ENCODE measurements at regions not wholly inside any gene's neighbourhood (a gene's known extent, or its start where the extent isn't known, plus 50 kb on each side); places are given as distances from the start of the nearest gene placed in this dataset.

DNA sequence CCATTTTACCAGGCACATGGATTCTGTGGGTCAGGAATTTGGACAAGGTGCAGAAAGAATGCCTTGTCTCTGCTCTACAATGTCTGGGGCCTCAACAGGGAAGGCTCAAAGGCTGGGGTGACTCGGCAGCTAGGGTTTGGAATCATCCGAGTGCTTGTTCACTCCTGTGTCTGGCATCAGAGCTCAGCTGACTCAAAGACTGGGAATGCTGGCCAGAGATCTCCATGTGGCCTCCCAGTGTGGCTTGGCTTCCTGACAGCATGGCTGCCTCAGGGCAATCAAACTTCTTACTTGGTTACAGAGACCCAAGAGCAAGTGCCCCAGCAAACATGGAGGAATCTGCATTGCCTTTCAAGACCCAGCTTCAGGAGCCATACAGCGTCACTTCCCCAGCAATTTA is 110.5 kb downstream of the TOMM20 start:
- no peak overlapping the region for H3K27ac ChIP-seq (ENCODE audit: insufficient read depth in 1 of 2, low read depth in 1 of 2, low read length in 2 of 2, poor library complexity in 1 of 2, severe bottlenecking in 2 of 2)
- 100% methylated on average over 3 of the region's 3 CpGs for WGBS (ENCODE audit: insufficient coverage)
- POLR2A ChIA-PET = no interaction called here

DNA sequence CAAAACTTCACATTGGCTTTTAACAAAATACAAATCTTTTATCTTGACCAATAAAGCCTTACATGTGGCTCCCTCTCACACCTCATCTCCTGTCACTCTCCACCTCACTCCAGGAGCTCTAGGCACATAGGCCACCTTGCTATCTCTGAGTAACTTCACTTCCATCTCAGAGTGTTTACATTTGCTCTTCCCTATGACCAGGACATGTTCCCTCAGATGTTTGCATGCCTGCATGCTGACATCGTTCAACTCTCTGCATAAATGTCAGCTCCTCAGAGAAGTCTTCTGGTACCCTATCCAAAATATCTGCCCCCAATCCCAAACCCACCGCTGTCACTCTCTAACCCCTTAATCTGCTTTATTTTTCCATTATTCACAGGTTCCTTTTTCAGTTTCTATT is 110.9 kb downstream of the TOMM20 start:
- WGBS (ENCODE audit: insufficient coverage) = 100% methylated on average over 2 of the region's 2 CpGs
- POLR2A ChIA-PET = no interaction called here
- H3K4me1 ChIP-seq (ENCODE audit: control extremely low read depth in 1 of 4, control insufficient read depth in 4 of 4, insufficient read depth in 4 of 4, low read length in 3 of 4) = peaks cover 6 to 45% (median 33%) of the 10 kb centered on the region in 4 experiments
- H3K9me3 ChIP-seq (ENCODE audit: control extremely low read depth in 1 of 5, control insufficient read depth in 4 of 5, insufficient read depth in 2 of 5, low read depth in 1 of 5, low read length in 4 of 5) = no peaks in the 10 kb centered on the region
- H3K4me3 ChIP-seq (ENCODE audit: control insufficient read depth in 1 of 7, extremely low read depth in 1 of 7, insufficient read depth in 4 of 7, low read depth in 2 of 7, low read length in 6 of 7) = no peak overlapping the region
- no peak for DNase-seq
- CTCF ChIA-PET = interaction anchor here (1.2 to 2.5 kb wide), 3 partner anchors 13 to 66 kb away, joined by 3 to 7 read pairs (median 4); no protein-coding TSS in a partner anchor
- H3K27ac ChIP-seq (ENCODE audit: insufficient read depth in 1 of 2, low read depth in 1 of 2, low read length in 2 of 2, poor library complexity in 1 of 2, severe bottlenecking in 2 of 2) = no peak overlapping the region
- peaks cover 0 to 2% (median 0%) of the 10 kb centered on the region in 4 experiments for H3K36me3 ChIP-seq (ENCODE audit: control insufficient read depth in 4 of 4, insufficient read depth in 4 of 4, low read length in 3 of 4)
- H3K27me3 ChIP-seq (replicated peaks in 2 of 5; ENCODE audit: control insufficient read depth in 4 of 5, insufficient read depth in 5 of 5, low read length in 4 of 5) = no peaks in the 10 kb centered on the region

More for the DNA sequence above, 110.5 kb downstream of the TOMM20 start:
- DNase-seq = no peak
- CTCF ChIA-PET = interaction anchor here (1.2 to 2.5 kb wide), 4 partner anchors 9 to 65 kb away, joined by 3 to 7 read pairs (median 4); no protein-coding TSS in a partner anchor
- no peaks in the 10 kb centered on the region for H3K27me3 ChIP-seq (replicated peaks in 2 of 5; ENCODE audit: control insufficient read depth in 4 of 5, insufficient read depth in 5 of 5, low read length in 4 of 5)
- no peak overlapping the region for H3K4me3 ChIP-seq (ENCODE audit: control insufficient read depth in 1 of 7, extremely low read depth in 1 of 7, insufficient read depth in 4 of 7, low read depth in 2 of 7, low read length in 6 of 7)
- peaks cover 0 to 2% (median 0%) of the 10 kb centered on the region in 4 experiments for H3K36me3 ChIP-seq (ENCODE audit: control insufficient read depth in 4 of 4, insufficient read depth in 4 of 4, low read length in 3 of 4)
- H3K9me3 ChIP-seq (ENCODE audit: control extremely low read depth in 1 of 5, control insufficient read depth in 4 of 5, insufficient read depth in 2 of 5, low read depth in 1 of 5, low read length in 4 of 5) = no peaks in the 10 kb centered on the region
- peaks cover 6 to 45% (median 32%) of the 10 kb centered on the region in 4 experiments for H3K4me1 ChIP-seq (ENCODE audit: control extremely low read depth in 1 of 4, control insufficient read depth in 4 of 4, insufficient read depth in 4 of 4, low read length in 3 of 4)

DNA sequence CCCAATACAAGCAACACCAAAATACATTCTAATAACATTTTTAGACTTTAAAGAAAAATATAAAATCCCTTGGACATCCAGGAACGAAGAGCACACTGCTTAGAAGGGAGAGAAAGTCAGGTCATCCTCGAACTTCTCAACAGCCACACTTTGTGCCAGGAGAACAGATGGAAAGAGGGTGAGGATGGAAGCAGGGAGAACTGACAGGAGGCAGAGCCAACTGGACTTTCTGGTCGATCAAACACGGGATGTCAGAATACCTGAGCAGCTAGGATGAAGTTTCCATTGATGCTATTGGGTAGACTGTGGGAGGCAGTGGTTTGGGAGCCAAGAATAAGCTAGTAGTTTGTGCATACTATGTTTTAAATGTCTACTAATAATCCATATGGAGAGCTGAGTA is 111.4 kb downstream of the TOMM20 start:
- Histone ChIP-seq H3K4me1 (ENCODE audit: control extremely low read depth in 1 of 4, control insufficient read depth in 4 of 4, insufficient read depth in 4 of 4, low read length in 3 of 4) (peaks cover 4 to 45% (median 33%) of the 10 kb centered on the region in 4 experiments), H3K9me3 (ENCODE audit: control extremely low read depth in 1 of 5, control insufficient read depth in 4 of 5, insufficient read depth in 2 of 5, low read depth in 1 of 5, low read length in 4 of 5) (no peaks in the 10 kb centered on the region), H3K4me3 (ENCODE audit: control insufficient read depth in 1 of 7, extremely low read depth in 1 of 7, insufficient read depth in 4 of 7, low read depth in 2 of 7, low read length in 6 of 7) (no peak overlapping the region), H3K36me3 (ENCODE audit: control insufficient read depth in 4 of 4, insufficient read depth in 4 of 4, low read length in 3 of 4) (peaks cover 0 to 2% (median 0%) of the 10 kb centered on the region in 4 experiments), H3K27me3 (replicated peaks in 2 of 5; ENCODE audit: control insufficient read depth in 4 of 5, insufficient read depth in 5 of 5, low read length in 4 of 5) (no peaks in the 10 kb centered on the region), H3K27ac (ENCODE audit: insufficient read depth in 1 of 2, low read depth in 1 of 2, low read length in 2 of 2, poor library complexity in 1 of 2, severe bottlenecking in 2 of 2) (no peak overlapping the region)
- POLR2A ChIA-PET = no interaction called here
- WGBS (ENCODE audit: insufficient coverage) = 100% methylated on average over 3 of the region's 4 CpGs
- no peak for DNase-seq
- CTCF ChIA-PET = interaction anchor here (0.9 to 2.5 kb wide), 5 partner anchors 13 to 406 kb away, joined by 3 to 7 read pairs (median 3); no protein-coding TSS in a partner anchor

DNA sequence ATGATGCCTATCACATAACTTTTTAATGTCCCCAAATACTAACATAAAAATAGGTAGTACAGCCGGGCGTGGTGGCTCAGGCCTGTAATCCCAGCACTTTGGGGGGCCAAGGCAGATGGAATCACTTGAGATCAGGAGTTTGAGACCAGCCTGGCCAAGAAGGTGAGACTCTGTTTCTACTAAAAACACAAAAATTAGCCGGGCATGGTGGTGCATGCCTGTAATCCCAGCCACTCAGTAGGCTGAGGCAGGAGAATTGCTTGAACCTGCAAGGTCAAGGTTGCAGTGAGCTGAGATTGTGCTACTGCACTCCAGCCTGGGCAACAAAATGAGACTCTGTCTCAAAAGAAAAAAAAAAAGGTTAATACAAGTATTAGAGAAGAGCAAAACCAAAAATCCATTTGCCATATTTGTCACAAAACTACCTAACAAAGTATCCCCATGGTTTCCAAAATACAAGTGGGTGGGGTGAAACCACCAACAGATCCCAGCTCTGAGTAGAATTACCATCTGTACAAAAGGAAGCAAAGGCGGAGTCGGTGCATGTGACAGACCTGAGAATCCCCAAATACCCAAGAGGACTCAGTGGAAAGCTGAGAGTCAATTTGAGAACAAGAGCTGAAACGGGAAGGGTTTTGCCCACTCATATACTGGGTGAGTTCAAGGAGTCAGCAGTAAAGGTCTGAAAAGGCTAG is 113.2 kb downstream of the TOMM20 start:
- WGBS (ENCODE audit: insufficient coverage) = 97% methylated on average over 5 of the region's 6 CpGs
- Histone ChIP-seq H3K27ac (ENCODE audit: insufficient read depth in 1 of 2, low read depth in 1 of 2, low read length in 2 of 2, poor library complexity in 1 of 2, severe bottlenecking in 2 of 2) (no peak overlapping the region), H3K4me3 (ENCODE audit: control insufficient read depth in 1 of 7, extremely low read depth in 1 of 7, insufficient read depth in 4 of 7, low read depth in 2 of 7, low read length in 6 of 7) (no peak overlapping the region), H3K36me3 (ENCODE audit: control insufficient read depth in 4 of 4, insufficient read depth in 4 of 4, low read length in 3 of 4) (peaks cover 0 to 2% (median 0%) of the 10 kb centered on the region in 4 experiments), H3K4me1 (ENCODE audit: control extremely low read depth in 1 of 4, control insufficient read depth in 4 of 4, insufficient read depth in 4 of 4, low read length in 3 of 4) (peaks cover 3 to 49% (median 33%) of the 10 kb centered on the region in 4 experiments), H3K9me3 (ENCODE audit: control extremely low read depth in 1 of 5, control insufficient read depth in 4 of 5, insufficient read depth in 2 of 5, low read depth in 1 of 5, low read length in 4 of 5) (no peaks in the 10 kb centered on the region), H3K27me3 (replicated peaks in 2 of 5; ENCODE audit: control insufficient read depth in 4 of 5, insufficient read depth in 5 of 5, low read length in 4 of 5) (no peaks in the 10 kb centered on the region)
- CTCF ChIA-PET = interaction anchor here (1.1 to 1.6 kb wide), 3 partner anchors 9 to 68 kb away, joined by 3 to 5 read pairs (median 5); no protein-coding TSS in a partner anchor
- DNase-seq = peak in 2 of 3 donors; percentile 88 to 89
- POLR2A ChIA-PET = interaction anchor here (0.9 to 1.1 kb wide), 2 partner anchors 36 to 67 kb away, joined by 4 read pairs; no protein-coding TSS in a partner anchor

GRCh38 chr1:235014756-235015155 is 113.9 kb downstream of the TOMM20 start:
- Histone ChIP-seq H3K9me3 (ENCODE audit: control extremely low read depth in 1 of 5, control insufficient read depth in 4 of 5, insufficient read depth in 2 of 5, low read depth in 1 of 5, low read length in 4 of 5) (no peaks in the 10 kb centered on the region), H3K27ac (ENCODE audit: insufficient read depth in 1 of 2, low read depth in 1 of 2, low read length in 2 of 2, poor library complexity in 1 of 2, severe bottlenecking in 2 of 2) (no peak overlapping the region), H3K36me3 (ENCODE audit: control insufficient read depth in 4 of 4, insufficient read depth in 4 of 4, low read length in 3 of 4) (peaks cover 0 to 2% (median 0%) of the 10 kb centered on the region in 4 experiments), H3K4me3 (ENCODE audit: control insufficient read depth in 1 of 7, extremely low read depth in 1 of 7, insufficient read depth in 4 of 7, low read depth in 2 of 7, low read length in 6 of 7) (no peak overlapping the region), H3K4me1 (ENCODE audit: control extremely low read depth in 1 of 4, control insufficient read depth in 4 of 4, insufficient read depth in 4 of 4, low read length in 3 of 4) (peaks cover 3 to 55% (median 35%) of the 10 kb centered on the region in 4 experiments), H3K27me3 (replicated peaks in 2 of 5; ENCODE audit: control insufficient read depth in 4 of 5, insufficient read depth in 5 of 5, low read length in 4 of 5) (no peaks in the 10 kb centered on the region)
- CTCF ChIA-PET = interaction anchor here (1.6 kb wide), 1 partner anchor 9 kb away, joined by 5 read pairs; no protein-coding TSS in a partner anchor
- 100% methylated on average over 2 of the region's 2 CpGs for WGBS (ENCODE audit: insufficient coverage)
- DNase-seq = no peak
- POLR2A ChIA-PET = no interaction called here

- CTCF ChIA-PET = interaction anchor here (0.8 to 2.6 kb wide), 3 partner anchors 10 to 70 kb away, joined by 3 to 13 read pairs (median 7); no protein-coding TSS in a partner anchor
- Histone ChIP-seq H3K27me3 (replicated peaks in 2 of 5; ENCODE audit: control insufficient read depth in 4 of 5, insufficient read depth in 5 of 5, low read length in 4 of 5) (no peaks in the 10 kb centered on the region), H3K27ac (ENCODE audit: insufficient read depth in 1 of 2, low read depth in 1 of 2, low read length in 2 of 2, poor library complexity in 1 of 2, severe bottlenecking in 2 of 2) (peak overlapping the region in 1 of 2 experiments; percentile 94), H3K4me1 (ENCODE audit: control extremely low read depth in 1 of 4, control insufficient read depth in 4 of 4, insufficient read depth in 4 of 4, low read length in 3 of 4) (peaks cover 3 to 59% (median 36%) of the 10 kb centered on the region in 4 experiments), H3K36me3 (ENCODE audit: control insufficient read depth in 4 of 4, insufficient read depth in 4 of 4, low read length in 3 of 4) (peaks cover 0 to 2% (median 0%) of the 10 kb centered on the region in 4 experiments), H3K9me3 (ENCODE audit: control extremely low read depth in 1 of 5, control insufficient read depth in 4 of 5, insufficient read depth in 2 of 5, low read depth in 1 of 5, low read length in 4 of 5) (no peaks in the 10 kb centered on the region), H3K4me3 (ENCODE audit: control insufficient read depth in 1 of 7, extremely low read depth in 1 of 7, insufficient read depth in 4 of 7, low read depth in 2 of 7, low read length in 6 of 7) (no peak overlapping the region)
- 100% methylated on average over 2 of the region's 3 CpGs for WGBS (ENCODE audit: insufficient coverage)
- POLR2A ChIA-PET = interaction anchor here (0.6 to 0.8 kb wide), 3 partner anchors 70 to 150 kb away, joined by 3 to 5 read pairs (median 3); no protein-coding TSS in a partner anchor
- peak in 1 of 3 donors; percentile 31 for DNase-seq
These were observed 115.1 kb downstream of the TOMM20 start for GRCh38 chr1:235013512-235013911.
